Right lung (tissue), 2 donors: ENCODE measurements at regions not wholly inside any gene's neighbourhood (a gene's known extent, or its start where the extent isn't known, plus 50 kb on each side); places are given as distances from the start of the nearest gene placed in this dataset.

ENCODE experiments used
- DNase-seq, 2 donors: peaks; one replicate each; pipeline ENCODE4 v3.0.0-alpha.2; 2013

DNA sequence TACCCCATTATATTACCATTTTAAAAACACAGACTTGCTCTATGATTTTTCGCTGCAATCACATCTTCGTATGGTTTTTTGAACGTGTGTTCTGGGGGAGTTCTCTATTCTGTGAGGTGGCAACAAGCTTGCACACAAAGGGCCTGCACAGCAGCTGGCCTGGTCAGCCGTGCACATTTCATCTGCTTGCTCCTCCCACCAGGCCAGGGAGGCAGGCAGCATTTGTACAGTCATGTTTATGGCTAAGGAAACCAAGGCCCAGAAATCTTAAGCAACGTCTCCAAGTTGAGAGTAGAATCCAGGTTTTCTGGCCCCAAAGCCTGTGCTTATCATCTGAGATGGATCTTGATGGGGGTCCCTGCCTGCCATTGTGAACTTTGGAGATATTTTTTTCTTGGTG lies 106.4 kb upstream of the SMIM21 start:
- no peak for DNase-seq

DNA sequence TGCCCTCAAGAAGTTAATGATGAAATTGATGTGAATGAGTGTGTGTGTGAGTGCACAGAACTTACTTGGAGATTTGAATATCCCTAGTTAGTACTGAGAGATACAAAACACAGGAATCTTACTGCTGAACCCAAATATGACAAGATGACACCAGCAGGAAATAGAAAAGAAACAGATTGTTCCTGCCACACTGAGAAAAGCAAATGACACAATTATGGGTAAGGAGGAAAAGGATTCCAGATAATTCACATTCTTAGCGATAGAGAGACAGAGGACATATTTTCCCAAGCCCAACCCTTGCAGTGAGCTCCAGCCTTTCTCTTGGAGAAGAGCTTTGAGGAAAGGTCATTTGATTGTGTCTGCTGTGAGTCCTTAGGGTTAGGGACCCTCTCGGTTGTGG lies 105.7 kb upstream of the SMIM21 start:
- no peak for DNase-seq

DNA sequence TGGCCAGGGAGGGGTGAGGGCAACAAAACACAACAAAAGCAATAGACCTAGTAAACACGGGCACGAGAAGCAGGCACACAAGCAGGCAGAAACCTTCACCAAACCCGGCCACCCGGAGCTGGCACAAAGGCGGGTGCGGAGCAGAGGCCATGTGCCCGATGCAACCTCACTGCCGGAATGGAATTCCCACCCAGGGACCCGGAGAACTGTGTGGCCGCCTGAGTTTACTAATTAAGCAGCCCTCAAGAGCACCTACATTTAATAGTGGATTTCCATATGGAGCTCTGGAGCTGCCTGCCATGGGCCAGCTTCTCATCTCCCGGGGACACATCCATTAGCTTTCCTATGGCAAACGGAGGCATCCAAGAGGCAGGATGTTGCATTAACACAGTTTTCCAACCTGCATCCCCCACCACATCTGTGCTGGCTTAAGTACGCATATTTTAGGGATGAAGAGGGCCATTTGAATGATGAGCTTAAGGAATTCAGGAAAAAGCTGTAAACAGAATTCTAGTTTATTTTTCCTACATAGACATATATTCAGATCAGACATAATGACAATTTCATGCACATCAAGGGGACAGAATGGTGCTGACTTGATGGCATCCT lies 104.5 kb upstream of the SMIM21 start:
- no peak for DNase-seq

DNA sequence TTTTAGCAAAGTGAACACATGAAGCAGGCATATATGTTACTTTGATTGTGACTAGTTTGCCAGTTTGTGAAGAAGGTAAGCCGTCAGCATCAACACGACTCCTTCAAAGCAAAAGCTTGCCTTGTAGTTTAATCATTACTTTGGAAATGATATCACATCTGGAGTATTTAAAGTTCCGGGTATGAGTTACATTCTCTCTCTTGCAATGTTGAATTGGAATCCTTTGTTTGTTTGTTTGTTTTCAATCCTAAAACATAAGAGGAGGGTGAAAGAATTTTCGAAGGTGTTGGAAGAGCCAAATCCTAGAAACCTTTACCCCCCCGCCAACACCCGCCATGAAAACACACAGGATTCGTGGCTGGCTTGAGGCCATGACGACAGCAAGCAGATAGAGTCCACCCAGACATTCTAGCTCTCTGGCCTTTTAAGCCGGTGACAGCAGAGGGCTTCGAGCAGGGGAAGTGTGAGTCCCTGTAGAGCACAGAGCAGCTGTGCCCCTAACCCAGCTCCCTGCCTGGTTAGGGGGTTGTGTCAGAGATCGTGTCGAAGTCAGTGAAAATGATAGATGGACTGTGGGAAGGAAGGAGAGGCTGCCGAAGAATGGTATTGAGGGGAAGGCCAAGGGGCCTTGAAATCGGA lies 103.8 kb upstream of the SMIM21 start:
- no peak for DNase-seq

DNA sequence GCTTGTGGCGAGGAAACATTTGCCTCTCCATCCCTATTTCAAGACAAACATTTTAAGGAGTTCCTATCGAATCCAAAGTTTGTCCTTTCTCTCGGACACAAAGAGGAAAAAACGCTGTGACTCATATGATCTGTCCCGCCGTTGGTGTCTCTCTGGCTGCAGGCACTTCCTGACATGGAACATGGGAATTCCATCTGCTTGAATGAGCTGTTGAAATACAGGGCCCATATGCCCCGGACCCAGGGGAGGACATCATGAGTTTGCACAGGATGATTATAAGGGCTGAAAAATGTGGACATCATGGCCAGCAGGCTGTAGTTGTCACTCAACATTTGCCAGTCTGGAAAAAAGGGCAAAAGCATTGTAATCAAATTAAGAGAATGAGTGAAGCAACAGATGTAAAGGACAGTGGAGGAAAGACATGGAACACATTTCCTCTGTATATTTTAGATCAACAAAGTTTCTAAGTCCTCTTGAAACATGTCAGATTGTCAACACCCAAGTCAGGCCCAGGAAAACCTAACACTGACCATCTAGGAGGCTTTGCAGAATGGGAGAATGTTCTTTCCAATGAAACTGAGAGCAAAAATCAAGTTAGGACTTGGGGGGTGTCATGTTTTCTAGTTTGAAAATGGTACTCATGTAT lies 103.2 kb upstream of the SMIM21 start:
- peak; percentile 77 to 79 for DNase-seq

DNA sequence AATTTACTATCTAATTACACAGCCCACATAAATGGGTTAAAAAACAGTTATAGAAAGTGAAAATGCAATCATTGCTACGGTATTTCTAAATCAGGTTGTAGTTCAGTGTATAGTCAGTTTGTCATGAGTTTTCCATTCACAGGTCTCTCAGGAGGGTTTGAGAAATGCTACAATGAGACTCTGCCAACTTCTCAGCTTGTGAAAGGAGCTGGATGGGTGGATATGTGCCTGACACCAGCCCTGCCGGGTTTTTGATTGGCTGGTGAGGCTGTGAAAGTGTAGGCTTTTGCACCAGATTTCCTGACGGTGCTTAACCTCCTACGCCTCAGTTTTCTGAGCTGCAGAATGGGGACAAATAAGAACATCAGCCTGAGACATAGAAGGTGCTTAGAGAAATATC lies 102.6 kb upstream of the SMIM21 start:
- no peak for DNase-seq

DNA sequence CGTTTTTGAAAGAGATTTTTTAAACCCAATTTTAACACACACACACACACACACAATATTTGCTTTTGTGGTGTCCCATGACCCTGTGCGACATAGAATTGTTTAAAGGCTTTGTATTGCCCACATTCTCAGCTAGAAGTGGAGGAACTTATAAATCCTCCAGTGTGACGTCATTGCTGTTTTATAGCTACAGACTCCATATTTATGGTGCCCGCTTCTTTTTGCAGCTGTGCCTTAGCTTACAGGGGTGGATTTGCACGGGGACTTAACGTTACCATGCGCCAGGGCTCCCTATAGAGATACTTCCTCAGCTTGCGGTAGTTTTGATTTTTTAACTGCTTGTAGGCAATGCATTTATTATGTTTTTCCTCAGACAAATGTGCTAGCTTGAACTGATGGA lies 101.9 kb upstream of the SMIM21 start:
- DNase-seq: no peak

DNA sequence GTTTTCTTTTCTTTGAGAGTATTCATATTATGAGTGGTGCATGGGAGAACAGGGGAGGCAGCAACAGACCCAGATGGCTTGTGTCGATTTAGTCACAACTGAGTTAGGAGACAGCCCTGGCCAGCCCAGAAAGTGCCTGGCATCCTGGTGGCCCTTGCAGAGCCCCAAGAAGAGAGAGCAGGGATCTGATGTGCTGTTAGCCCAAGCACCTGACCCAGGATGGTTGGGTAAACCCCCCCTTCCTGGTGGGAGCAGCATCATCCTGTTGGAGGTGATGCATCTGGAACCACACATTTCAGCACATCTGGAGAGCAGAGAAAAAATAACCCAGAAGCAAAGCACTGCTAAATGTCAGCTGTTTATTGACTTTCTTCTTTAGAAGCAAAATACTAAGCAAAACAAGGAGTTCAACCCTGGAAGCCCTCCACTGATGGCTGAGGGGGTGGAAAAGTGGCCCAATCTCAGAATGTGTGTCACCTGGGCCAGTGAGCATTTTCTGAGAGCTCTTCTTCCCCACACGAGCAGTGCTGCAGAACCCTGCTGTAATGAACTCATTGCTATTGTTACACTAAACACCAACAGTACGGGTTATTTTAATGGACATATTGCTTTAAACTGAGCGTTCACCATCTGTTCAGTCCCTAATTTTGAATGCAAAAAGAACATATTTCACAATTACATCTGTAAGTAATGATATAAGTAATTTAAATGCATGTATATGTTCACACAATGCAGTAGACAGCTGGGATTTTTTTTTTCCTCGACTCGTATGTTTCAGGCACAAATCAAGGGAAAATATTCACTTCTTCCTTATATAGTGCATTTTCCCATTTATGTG lies 100.6 kb upstream of the SMIM21 start:
- no peak for DNase-seq

DNA sequence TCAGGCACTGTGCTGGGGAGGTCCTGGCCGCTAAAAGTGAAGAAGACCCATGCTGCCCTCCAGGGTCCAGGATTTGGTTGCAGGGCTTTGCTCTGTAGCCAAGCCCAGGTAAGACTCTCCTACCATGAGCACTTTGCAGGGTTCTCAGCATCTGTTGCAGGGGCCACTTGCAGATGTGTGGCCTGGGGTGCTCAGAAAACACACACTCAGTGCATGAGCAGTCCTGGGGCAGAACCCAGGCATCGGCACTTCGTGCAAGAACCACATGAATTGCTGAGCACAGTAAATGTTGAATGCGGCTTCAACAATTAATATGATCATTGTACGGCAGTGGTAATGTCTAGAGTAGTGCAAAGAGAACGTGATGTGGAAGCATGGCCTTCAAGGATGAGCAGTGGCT lies 98.5 kb upstream of the SMIM21 start:
- no peak for DNase-seq

DNA sequence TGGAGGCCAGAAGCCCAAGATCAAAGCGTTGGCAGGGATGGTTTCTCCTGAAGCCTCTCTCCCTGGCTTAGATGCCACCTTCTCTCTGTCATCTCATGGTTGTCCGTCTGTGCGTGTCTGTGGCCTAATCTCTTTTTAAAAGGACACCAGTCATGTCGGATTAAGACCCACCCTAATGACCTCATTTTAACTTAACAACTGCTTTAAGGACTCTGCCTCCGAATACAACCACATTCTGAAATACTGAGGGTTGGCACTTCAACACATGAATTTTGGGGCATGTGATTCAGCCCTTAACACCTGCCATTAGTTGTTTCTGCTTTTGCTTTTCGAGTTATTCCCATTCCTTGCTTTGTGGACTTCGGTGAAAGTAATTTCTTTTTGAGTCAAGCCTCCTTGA lies 97.8 kb upstream of the SMIM21 start:
- no peak for DNase-seq

DNA sequence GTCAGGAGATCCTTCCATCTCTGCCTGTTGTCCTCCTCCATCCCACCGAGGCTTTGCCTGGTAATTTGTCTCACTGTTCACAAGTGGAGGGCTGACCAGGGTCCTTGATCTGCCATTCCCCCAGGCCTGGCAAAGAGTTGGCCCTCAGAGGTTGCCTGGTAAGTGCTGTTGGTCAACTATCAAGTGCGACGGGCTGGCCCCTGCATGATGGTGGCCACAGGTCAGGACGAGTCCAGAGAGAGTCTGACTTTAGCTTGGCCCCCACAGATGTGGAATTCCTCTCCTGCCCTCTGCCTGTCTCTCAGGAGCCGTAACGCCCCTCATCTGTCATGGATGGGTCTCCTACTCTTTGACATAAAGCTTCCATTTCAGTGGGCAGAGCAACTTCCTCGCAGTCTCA lies 97.3 kb upstream of the SMIM21 start:
- DNase-seq: no peak

DNA sequence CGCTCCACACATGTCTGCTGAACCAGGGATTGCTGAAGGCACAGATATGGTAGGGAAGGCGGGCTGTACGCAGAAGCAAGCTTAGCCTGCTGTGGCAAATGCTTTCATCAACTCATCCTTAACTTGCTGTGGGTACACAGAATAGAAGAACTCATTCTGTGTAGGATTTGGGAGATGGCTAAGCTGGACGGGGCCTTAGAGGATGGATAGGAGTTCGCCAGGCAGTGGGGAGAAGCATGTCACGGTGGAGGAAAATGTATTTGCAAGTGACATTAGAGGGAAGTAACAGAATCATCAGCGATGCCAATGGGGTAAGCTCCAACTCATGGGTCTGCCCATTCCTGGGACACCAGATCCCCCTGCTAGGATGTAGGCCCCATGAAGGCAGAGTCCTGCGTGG lies 96.7 kb upstream of the SMIM21 start:
- no peak for DNase-seq

DNA sequence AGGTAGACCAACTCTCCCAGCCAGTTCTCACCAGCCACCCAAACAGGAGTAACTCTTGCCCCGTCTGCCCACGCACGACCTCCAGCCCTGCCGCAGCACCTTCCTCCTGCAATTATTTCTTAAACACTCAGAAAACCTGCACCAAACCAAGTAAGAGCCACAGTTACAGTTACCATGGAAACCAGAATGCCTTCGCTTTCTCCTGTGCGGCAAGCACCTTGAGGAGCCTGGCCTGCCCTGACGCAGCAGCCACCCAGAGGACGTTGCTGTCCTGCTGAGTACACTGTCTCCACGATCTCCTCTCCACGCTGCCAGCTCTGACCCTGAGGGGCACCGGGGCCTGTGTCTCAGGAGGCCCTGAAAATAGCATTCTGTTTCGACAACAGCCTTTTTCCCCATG lies 94.3 kb upstream of the SMIM21 start:
- no peak for DNase-seq

DNA sequence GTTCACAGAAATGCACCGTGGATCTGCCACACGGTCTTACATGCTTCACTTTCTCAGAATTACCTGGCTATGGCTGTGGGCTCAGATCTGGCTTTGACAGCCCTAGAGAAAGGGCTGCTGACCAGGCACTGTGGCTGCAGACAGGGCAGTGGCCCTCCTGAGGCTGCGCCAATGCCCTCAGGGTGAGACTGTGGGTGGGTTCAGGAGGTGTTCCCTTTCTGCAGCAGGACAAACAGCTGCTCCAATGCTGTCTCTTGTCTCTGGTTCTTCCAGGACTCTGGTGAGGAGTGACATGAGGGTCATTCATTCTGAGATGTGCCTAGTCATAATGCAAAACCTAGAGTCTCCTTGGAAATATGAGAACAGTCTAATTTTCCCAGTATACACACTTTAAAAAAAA lies 90.5 kb upstream of the SMIM21 start:
- DNase-seq: no peak

DNA sequence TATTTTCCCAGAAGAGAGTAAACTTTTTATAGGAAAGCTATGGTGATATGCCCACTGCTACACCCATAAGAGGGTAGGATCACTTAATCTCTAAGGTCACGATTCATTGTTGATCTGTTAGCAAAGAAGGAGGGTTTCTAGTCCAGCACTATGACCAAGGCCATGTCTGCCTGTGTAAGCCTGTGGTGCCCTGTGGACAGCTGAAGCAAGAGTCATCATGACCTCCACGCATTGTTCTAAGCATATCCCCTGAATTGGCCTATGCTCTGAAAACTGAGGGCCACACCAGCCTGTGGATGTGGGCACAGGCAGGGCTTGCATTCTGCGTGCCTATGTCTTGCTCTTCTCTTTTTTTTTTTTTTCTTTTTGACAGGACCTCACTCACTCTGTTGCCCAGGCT lies 89.8 kb upstream of the SMIM21 start:
- no peak for DNase-seq

DNA sequence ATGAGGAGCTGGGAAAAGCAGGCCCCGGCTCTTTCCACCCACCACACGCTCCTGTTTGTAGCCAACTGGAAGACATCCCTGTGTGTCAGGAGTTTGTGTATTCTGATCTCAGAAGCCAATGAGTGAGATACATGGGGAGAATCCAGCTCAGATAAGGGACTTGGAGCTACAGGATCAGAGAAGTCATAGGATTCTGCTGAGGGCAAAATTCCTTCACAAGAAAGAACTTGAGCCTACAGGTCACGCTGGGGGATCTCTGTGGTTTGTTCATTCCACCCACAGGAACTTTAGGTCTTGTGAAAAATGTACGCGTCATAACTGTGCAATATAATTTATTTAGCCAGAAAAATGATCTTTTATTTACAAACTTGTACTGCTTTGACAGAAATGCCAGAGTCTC lies 80.1 kb upstream of the SMIM21 start:
- no peak for DNase-seq

DNA sequence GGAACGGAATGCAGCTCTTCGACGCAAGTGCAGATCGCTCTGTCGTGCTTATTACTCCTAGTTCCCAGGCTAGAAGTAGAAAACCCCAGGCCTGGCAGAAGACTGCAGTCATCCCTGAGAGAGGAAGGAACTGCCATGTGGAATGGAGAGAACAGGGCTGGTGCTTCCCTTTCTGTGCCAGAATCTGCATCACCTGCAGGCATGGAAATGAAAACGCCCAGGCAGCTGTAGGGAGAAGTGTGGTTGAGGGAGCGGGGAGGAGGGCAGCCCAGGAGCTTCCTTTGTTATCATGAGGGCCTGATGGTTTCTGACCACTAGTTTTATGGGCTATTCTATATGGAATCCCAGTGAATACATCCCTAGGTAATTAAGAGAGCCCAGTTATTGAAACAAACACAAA lies 79.4 kb upstream of the SMIM21 start:
- DNase-seq: no peak

DNA sequence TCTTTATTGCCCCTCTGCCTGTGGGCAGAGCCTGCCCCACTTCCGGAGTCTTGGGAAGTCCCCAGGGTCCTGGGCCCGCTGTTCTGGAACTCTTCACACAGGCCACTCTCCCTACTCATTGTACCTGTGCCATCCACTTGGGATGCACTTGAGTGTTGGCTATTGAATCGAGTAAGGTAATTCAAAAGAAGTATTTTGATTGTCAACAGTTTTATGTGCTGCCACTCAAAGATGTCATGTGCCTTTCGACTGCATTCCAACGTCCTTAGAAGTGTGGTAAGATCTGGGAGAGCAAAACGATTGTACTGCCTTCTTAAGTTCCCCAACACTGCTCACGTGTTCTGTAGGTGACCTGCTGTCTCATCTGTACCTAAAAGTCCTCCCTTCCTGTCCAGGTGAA lies 77.0 kb upstream of the SMIM21 start:
- no peak for DNase-seq

DNA sequence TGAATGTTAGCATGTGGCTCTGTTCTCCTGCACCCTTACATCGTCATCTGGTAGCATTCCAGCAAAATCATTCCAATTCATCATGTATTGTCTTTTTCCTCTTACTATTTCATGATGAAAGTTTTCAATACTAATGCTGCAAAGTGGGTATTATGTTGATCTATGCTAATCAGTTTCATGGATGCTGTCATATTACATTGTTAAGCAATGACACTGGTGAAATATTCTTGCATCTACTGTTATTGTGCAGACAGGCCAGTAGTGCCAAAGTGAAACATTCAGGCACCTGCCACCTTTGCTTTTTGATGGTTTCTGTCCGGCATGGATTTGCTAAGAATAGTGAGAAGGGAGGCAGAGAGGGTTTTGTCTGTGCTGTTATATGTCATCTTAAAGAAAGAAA lies 76.1 kb upstream of the SMIM21 start:
- DNase-seq: no peak

DNA sequence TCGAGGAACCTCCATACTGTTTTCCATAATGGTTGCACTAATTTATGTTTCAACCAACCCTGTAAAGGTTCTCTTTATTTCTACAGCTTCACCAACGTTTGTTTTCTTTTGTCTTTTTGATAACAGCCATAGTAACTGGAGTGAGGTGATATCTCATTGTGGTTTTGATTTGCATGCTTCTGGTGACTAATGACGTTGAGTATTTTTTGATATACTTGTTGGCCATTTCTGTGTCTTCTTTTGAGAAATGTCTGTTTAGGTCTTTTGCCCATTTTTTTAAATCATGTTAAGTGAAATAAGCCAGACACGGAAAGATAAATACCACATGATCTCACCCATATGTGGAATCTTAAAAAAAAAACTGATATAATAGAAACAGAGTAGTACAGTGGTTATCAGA lies 74.8 kb upstream of the SMIM21 start:
- DNase-seq: no peak

DNA sequence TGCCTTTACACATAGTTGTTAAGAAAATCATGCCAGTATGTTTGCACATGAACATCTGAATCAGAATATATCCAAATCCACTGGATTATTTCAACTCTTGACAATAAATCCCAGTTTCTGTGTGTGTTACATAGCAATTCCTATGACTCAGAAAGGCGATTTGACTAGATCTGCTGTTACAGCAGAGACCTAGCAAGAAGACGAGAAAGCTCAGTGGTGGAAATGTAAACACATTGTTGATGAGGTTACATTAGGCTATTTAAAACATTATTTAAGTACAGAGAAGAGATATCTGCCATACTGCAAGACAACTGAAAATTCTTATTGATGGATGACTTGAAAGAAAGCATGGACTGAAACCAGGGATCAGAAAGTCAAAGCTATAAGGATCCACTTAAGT lies 73.0 kb upstream of the SMIM21 start:
- DNase-seq: peak in 1 of 2 donors; percentile 20

DNA sequence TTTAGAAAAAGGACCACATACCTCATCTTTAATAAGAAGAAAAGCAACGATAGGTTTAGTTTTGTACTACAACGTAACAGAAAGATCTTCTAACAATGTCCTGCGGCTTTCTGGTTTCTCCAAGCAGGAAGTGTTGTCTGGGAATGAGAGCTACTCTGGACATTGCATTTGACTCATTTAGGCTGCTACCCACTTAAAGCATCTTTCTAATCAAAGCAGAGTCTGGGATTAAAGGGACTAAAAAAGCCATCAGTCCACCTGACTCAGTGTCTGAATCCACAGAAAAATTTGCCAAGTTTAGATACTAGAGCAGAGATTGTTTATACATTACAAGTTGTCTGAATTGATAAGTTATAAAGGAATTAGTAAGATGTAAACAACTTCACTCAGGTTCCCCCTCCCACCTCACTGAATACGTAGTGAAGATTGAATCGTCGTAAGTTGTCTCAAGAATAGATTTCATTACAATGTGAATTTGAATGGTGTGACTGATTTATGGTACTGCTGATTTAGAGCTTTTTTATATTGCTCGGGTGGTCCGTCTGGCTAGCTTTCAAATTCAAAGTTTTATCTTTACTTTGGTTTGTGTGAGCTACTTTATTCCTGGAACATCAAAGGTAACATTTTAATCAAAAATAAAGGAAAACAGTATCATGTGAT lies 70.2 kb upstream of the SMIM21 start:
- DNase-seq: no peak
